GM18498 (cell line): ENCODE measurements at regions not wholly inside any gene's neighbourhood (a gene's known extent, or its start where the extent isn't known, plus 50 kb on each side); places are given as distances from the start of the nearest gene placed in this dataset.

Source experiments
- ATAC-seq: cut with Tn5 transposase; IDR thresholded peaks from one replicate; pipeline ENCODE4 v1.9.1; 2021; ENCODE audit warnings: mild to moderate bottlenecking, moderate library complexity; ENCODE audit not compliant: unreplicated experiment

DNA sequence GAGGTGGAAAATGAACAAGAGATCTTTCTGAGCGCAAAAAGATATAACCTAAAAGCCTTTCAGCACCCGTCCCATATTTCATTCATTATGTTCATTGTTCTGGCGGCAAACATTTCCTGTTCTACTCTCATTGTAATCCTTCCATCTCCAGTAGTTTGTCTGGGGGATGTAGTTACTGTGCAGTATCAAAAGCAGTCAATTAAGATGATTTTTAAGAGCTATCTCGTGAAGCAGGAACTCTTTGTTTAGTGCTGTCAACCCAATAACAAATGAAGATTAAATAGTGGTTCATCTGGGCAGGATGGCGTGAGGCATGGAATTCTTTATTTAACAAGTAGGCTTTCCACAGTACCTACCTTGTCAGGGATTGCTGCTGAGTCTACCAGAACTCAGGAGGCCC is 876.7 kb downstream of the HACE1 start:
- no peak for ATAC-seq

DNA sequence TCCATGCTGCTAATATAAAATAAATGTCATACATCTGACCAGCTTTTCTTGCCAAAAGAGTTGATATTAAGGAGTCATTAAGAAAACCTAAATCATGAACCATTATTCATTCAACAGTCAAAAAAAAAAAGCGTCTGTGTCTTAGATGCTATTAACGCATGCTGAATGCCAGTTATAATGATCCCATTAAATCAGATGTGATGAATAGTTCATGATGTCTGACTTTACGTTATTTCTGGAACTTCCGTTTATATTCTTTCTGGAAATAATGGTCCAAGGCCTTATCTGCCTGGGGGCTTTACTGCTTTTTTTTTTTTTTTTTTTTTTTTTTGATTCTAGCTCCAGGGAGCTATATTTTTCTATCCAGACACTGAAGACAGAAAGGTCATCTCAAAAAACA is 877.1 kb downstream of the HACE1 start:
- ATAC-seq: no peak

- ATAC-seq: no peak
These were observed 880.4 kb downstream of the HACE1 start for GRCh38 chr6:103979308-103979707.

- ATAC-seq: no peak
These were observed 922.3 kb downstream of the HACE1 start for GRCh38 chr6:103937389-103937788.

GRCh38 chr6:103925317-103925716 is 934.4 kb downstream of the HACE1 start:
- ATAC-seq: no peak

GRCh38 chr6:103910018-103910417 is 949.7 kb downstream of the HACE1 start:
- ATAC-seq: no peak

DNA sequence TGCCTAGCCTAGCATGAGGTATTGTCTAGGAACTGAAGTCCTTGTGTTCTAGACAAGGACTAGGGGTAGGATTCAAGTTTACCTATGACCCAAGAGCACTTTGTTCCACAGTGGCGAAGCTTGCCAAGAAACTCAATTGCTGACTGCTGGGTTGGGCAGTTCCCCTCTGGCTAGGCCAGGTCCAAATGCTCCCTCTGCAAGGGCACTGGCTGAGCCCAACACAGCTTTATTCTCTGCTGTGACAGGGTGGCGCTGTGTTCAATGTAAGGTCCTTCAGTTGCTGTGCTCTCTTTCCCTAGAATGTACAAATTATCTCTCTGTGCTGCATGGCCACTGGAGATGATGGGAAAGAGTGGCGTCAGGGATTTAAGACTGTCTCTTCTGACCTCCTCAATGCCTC is 950.8 kb downstream of the HACE1 start:
- ATAC-seq: no peak

GRCh38 chr6:103895136-103895535 is 964.6 kb downstream of the HACE1 start:
- no peak for ATAC-seq

GRCh38 chr6:103893141-103893581 is 966.6 kb downstream of the HACE1 start:
- no peak for ATAC-seq

GRCh38 chr6:103886951-103887350 is 972.8 kb downstream of the HACE1 start:
- ATAC-seq: no peak

DNA sequence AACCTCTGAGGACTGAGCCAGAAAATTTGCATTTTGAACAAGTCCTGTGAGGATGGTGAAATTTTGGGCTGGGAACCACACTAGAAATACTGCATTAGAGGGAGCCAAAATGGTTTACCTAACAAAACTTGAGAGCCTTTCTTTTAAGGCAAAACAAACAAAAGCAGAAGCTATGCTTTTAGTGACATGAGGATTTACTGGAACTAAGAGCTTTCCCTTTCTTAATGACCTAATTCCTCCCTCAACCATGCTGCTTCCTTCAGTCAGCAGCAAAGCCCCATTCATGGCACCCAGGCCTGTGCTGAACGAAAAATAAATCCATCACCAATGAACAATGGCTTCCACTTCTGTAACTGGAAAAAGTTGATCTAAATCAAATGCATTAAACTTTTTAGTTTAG is 974.3 kb downstream of the HACE1 start:
- no peak for ATAC-seq

DNA sequence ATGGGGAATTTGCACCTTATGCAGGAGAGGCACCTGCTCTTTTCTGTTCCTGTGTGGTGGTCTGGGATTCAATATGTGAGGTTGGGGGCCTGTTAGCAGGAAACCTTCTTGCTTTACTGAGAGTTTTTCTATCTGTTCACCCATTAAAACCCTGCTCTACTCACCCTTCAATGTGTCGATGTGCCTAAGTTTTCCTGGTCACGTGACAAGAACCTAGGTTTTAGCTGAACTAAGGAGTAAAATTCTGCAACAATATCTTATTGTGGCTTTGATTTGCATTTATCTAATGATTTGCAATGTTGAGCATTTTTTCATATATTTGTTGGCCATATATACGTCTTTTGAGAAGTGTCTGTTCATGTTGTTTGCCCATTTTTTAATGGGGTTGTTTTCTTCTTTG is 979.9 kb downstream of the HACE1 start:
- no peak for ATAC-seq

DNA sequence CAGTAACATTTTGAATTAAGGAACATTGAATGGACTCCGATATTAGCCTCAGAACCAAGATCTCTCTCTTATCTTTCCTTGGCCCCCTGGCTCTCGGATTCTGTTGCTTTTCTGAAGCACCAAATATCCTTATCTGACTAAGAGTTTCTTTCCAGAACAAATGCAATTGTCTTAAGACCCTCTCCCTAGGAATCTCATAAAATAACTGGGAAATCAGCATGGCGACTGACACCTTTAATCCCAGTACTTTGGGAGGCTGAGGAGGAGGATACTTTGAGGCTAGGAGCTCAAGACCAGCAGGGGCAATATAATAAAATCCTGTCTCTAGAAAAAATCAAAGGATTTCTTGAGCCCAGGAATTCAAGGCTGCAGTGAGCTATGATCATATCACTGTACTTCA is 984.5 kb downstream of the HACE1 start:
- ATAC-seq: no peak

DNA sequence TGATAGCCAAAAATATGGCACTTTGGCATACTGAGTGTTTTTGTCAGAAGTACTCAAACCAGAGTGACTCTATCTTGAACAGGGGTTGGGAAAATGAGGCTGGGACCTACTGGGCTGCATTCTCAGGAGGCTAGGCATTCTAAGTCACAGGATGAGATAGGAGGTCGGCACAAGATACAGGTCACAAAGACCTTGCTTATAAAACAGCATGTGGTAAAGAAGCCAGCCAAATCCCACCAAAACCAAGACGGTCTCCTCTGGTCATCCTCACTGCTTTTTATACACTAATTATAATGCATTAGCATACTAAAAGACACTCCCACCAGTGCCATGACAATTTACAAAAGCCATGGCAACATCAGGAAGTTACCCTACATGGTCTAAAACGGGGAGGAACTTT is 985.1 kb downstream of the HACE1 start:
- no peak for ATAC-seq

DNA sequence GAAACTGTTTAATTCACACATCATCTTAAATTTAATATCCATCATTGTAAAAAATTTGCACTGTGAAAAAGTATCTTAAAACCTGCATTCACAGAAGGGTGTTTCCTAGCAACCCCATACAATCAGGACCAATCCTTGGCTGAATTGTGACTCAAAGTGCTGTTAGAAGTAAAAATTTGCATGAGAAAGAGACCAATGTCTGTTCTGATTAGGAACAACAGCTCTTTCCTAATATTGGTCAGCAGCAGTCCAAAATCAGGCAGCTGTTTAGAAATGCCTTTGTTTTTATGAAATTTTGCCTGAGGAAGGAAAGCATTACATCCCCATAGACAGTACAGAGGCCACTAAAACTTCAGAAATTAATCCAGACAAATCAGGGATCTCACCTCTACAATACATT is 987.0 kb downstream of the HACE1 start:
- ATAC-seq: no peak

GRCh38 chr6:103872233-103872632 is 987.5 kb downstream of the HACE1 start:
- ATAC-seq: no peak

GRCh38 chr6:103870970-103871369 is 988.7 kb downstream of the HACE1 start:
- ATAC-seq: no peak

GRCh38 chr6:103862297-103862696 is 997.4 kb downstream of the HACE1 start:
- no peak for ATAC-seq

DNA sequence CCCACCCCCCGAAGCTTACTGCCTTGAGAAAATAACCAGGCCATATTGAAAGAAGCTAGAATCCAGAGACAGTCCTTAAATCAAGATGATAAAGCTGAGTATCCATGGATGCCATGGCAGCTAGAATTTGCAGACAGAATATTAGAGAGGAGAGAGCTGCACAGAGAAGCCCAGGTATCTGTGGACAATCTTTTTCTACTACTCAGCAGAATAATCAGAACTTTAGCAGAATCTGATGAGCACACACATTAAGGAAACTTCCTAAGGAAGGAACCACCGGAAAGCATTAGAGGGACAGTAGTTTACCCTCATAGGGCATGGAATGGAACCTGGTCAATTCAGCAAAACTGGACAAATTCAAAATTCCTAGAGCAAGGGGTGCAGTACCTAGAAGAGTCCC is 1001.7 kb downstream of the HACE1 start:
- no peak for ATAC-seq

GRCh38 chr6:103855750-103856149 is 1004.0 kb downstream of the HACE1 start:
- no peak for ATAC-seq

DNA sequence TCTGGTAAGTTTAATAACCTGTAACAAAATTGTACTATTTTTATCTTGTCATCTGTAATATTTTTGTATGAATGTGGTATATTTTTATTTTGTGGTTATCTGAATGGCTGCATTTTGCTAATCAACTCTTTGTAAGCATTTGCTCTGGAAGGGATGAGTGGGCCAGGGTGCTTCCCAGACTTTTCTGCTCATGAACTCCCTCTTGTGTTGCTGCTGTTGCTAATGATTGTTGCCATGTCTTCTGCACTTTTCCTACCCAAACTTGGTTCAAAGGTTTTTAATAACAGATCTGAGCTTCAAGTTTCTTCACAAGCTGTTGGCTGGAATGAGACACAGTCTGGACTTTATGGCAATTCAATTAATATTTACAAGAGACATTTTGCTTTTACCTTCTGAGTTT is 1005.7 kb downstream of the HACE1 start:
- no peak for ATAC-seq

GRCh38 chr6:103838457-103838856 is 1021.3 kb downstream of the HACE1 start:
- no peak for ATAC-seq

DNA sequence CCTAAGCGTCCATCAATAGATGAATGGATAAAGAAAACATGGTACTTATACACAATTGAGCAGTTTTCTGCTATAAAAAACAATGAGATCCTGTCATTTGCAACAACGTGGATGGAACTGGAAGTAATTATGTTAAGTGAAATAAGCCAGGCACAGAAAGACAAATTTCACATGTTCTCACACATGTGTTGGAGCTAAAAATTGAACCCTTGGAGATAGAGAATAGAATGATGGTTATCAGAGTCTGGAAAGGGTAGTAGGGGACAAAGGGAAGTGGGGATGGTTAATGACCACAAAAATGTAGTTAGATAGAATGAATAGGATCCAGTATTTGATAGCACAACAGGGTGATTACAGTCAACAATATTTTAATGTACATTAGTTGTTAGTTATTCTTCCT is 1033.5 kb downstream of the HACE1 start:
- no peak for ATAC-seq

DNA sequence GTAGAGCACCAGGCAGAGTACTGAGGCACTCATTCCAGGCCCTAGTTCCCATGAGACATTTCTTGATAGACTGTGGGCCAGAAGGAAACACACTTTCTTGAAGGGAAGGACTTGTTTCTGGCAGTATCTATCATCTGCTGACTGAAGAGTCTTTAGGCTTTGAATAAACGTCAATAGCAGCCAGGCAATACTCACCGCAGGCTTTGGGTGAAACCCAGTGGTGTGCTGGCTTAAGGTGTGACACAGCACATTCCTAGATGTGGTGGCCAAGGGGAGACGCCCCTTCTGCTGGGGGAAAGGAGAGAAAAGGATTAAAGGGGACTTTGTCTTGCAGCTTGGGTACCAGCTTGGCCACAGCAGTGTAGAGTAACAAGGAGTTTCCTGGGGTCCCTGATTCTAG is 1039.6 kb downstream of the HACE1 start:
- no peak for ATAC-seq
